ENCODE measurements at regions not wholly inside any gene's neighbourhood (a gene's known extent, or its start where the extent isn't known, plus 50 kb on each side); places are given as distances from the start of the nearest gene placed in this dataset.

DNA sequence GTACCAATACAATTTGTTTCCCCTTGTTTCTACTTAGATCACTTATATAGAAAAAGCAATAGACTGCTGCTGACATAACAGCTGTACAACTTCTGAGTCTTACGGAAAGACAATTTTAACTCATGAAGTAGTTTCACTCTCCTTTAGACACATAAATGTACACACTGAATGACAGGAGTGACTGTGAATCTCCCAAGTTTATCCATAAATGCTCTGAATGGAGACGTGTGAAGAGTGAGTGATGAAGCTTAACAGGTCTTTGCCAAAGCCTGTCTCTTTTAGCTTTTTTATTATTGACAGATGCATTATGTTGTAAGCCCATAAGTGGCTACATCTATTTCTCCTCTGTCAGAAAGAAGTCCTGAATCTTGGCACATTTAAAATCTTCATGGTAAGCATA, 265.9 kb downstream of the TRIM36 start:
- TF ChIP-seq, protein P1, sequence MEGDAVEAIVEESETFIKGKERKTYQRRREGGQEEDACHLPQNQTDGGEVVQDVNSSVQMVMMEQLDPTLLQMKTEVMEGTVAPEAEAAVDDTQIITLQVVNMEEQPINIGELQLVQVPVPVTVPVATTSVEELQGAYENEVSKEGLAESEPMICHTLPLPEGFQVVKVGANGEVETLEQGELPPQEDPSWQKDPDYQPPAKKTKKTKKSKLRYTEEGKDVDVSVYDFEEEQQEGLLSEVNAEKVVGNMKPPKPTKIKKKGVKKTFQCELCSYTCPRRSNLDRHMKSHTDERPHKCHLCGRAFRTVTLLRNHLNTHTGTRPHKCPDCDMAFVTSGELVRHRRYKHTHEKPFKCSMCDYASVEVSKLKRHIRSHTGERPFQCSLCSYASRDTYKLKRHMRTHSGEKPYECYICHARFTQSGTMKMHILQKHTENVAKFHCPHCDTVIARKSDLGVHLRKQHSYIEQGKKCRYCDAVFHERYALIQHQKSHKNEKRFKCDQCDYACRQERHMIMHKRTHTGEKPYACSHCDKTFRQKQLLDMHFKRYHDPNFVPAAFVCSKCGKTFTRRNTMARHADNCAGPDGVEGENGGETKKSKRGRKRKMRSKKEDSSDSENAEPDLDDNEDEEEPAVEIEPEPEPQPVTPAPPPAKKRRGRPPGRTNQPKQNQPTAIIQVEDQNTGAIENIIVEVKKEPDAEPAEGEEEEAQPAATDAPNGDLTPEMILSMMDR (IDR thresholded peaks at IDR 0.05): no peak
- Histone ChIP-seq H3K27ac (no peak overlapping the region), H3K4me3 (no peak overlapping the region), H3K36me3 (no peaks in the 10 kb centered on the region), H3K4me1 (no peaks in the 10 kb centered on the region), H3K9me3 (no peaks in the 10 kb centered on the region), H3K27me3 (no peaks in the 10 kb centered on the region)
- intact Hi-C loops (cut with DNase I; ENCODE audit: low total_unique reads): no loop called here
- DNase-seq: no peak

DNA sequence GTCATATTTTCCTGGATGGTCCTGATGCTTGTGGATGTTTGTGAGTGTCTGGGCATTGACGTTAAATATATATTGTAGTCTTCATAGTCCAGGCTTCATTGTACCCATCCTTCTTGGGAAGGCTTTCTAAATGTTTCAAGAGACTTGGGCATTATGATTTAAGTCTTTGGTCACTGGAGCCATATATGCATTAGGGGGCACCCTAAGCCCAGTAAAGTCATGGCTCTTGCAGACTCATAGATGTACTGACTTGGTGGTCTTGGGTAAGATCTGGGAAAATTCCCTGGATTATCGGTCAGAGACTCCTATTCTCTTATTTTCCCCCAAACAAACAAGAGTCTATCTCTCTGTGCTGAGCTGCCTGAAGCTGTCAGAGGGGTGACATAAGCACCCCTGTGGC, 271.1 kb downstream of the TRIM36 start:
- no peak overlapping the region for H3K4me3 ChIP-seq
- H3K4me1 ChIP-seq: no peaks in the 10 kb centered on the region
- H3K27me3 ChIP-seq: no peaks in the 10 kb centered on the region
- TF ChIP-seq, protein P1 (IDR thresholded peaks at IDR 0.05): no peak
- no peaks in the 10 kb centered on the region for H3K9me3 ChIP-seq
- no peak for DNase-seq
- H3K36me3 ChIP-seq: no peaks in the 10 kb centered on the region
- intact Hi-C loops (cut with DNase I; ENCODE audit: low total_unique reads): no loop called here
- no peak overlapping the region for H3K27ac ChIP-seq

DNA sequence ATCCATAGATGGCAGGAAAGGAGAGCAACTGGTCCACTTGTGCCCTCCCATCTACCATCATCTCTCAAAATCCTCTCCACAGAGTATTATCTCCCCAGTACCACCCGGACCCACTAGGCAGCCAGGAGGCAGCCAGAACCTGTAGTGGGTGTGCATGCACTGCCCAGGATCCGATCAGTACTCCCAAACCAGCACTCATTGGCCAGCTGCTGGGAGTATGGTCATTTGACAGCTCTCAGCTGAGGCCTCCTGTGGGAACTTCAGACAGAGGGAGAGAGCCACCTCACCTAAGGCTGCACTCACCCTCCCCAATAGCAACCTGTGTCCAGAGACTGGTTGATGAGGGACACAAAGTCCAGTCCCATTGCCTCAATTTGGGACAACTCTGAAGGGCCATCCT, 286.0 kb downstream of the TRIM36 start:
- Histone ChIP-seq H3K27ac (no peak overlapping the region), H3K4me3 (no peak overlapping the region), H3K9me3 (no peaks in the 10 kb centered on the region), H3K27me3 (no peaks in the 10 kb centered on the region), H3K4me1 (no peaks in the 10 kb centered on the region), H3K36me3 (no peaks in the 10 kb centered on the region)
- TF ChIP-seq, protein P1 (IDR thresholded peaks at IDR 0.05): no peak
- DNase-seq: no peak
- intact Hi-C loops (cut with DNase I; ENCODE audit: low total_unique reads): no loop called here

DNA sequence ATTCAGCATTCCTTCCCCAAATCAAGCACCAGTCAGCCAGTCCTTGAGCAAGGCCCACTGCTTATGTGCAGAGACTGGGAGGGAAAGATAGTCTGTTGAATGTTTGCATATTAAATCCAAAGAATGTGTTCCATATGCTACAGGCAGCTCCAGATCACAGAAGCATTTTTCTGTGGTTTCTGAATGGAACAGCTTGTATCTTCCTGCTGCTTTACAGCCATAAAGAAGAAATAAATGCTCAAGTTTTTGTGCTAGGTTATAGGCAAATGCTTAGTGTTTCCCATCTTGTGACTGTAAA, 310.3 kb downstream of the TRIM36 start:
- intact Hi-C loops (cut with DNase I; ENCODE audit: low total_unique reads): no loop called here
- H3K27me3 ChIP-seq: no peaks in the 10 kb centered on the region
- H3K4me1 ChIP-seq: no peaks in the 10 kb centered on the region
- no peaks in the 10 kb centered on the region for H3K9me3 ChIP-seq
- TF ChIP-seq, protein P1 (IDR thresholded peaks at IDR 0.05): no peak
- no peak for DNase-seq
- H3K27ac ChIP-seq: no peak overlapping the region
- no peaks in the 10 kb centered on the region for H3K36me3 ChIP-seq
- no peak overlapping the region for H3K4me3 ChIP-seq

DNA sequence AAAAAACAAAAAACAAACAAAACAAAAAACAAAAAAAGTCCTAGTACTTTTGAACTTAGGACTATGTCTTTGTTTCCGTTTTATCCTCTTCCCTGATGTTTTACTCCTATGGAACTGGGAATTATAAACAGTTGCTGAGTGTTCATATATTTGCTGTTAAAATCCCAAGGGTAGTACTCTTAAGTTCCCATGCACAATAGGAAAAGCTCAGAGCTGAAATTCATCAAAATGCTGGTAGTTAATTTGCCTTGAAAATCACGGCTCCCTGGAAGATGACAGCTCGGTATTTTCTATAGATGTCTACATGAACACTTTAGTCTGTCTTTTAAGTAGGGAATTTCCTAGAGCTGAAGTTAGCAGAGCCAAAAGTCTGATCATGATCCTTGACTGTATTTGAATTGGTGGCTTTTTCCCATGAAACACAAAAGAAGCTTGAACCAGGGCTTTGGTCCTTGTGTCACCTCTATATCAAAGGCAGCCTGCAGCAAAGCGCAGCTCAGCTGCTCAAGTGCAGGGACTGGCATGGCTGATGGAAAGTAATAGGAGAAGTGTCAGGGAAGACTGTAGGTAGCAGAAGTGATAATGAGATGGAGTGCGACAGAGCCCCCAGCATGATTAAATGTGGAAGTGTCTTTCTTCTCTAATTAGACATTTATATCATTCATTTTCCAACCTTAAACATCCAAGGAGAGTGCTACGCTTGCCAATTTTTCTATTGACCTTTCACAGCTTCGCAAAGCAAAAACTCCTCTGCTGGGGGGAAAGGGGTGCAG, 310.9 kb downstream of the TRIM36 start:
- no peak overlapping the region for H3K4me3 ChIP-seq
- no peak for DNase-seq
- no peak overlapping the region for H3K27ac ChIP-seq
- TF ChIP-seq, protein P1 (IDR thresholded peaks at IDR 0.05): no peak
- no peaks in the 10 kb centered on the region for H3K4me1 ChIP-seq
- H3K36me3 ChIP-seq: no peaks in the 10 kb centered on the region
- no peaks in the 10 kb centered on the region for H3K9me3 ChIP-seq
- intact Hi-C loops (cut with DNase I; ENCODE audit: low total_unique reads): no loop called here
- no peaks in the 10 kb centered on the region for H3K27me3 ChIP-seq
